Activated B cell treated with CpG ODN at 0.5 μM for 24 hours (primary cell): ENCODE measurements at regions not wholly inside any gene's neighbourhood (a gene's known extent, or its start where the extent isn't known, plus 50 kb on each side); places are given as distances from the start of the nearest gene placed in this dataset.

Experiments used
- ATAC-seq: fragments of 200-7000 bp; cut with Tn5 transposase; one replicate; pipeline ENCODE4 v1.10.0; 2021; ENCODE audit warnings: low read depth, mild to moderate bottlenecking, moderate library complexity
- CTCF ChIA-PET: fragments of 350-600 bp; sonication (Branson Sonifier 250); formaldehyde crosslinking; loops from one replicate; lab custom pipeline; 2021; ENCODE audit warnings: antibody characterized with exemption; lab: Charles Lee
- POLR2A ChIA-PET: fragments of 350-600 bp; sonication (Branson Sonifier 250); formaldehyde crosslinking; loops from one replicate; lab custom pipeline; 2021; ENCODE audit warnings: antibody characterized with exemption; lab: Charles Lee
- DNase-seq: peaks from one replicate; pipeline ENCODE4 v3.0.0; 2022
- H3K27ac Mint-ChIP-seq: one replicate; pipeline ENCODE4 v1.8.0; 2020; ENCODE audit warnings: mixed read lengths
- H3K27me3 Mint-ChIP-seq: one replicate; pipeline ENCODE4 v1.8.0; 2021; ENCODE audit warnings: mixed read lengths
- H3K36me3 Mint-ChIP-seq: one replicate; pipeline ENCODE4 v1.8.0; 2021; ENCODE audit warnings: low read depth, mixed read lengths
- H3K4me1 Mint-ChIP-seq: one replicate; pipeline ENCODE4 v1.8.0; 2021; ENCODE audit warnings: mixed read lengths
- H3K4me3 Mint-ChIP-seq: one replicate; pipeline ENCODE4 v1.8.0; 2020; ENCODE audit warnings: mild to moderate bottlenecking, mixed read lengths
- H3K9me3 Mint-ChIP-seq: one replicate; pipeline ENCODE4 v1.8.0; 2020; ENCODE audit warnings: mixed read lengths
- CTCF ChIP-seq: fragments of 200-600 bp; IDR thresholded peaks from one replicate; pipeline ENCODE4 v1.8.0; 2022; ENCODE audit warnings: antibody characterized with exemption, mild to moderate bottlenecking
- intact Hi-C: fragments of 100-400 bp; cut with micrococcal nuclease; formaldehyde crosslinking; loops from one replicate; pipeline ENCODE4 v1.15.1; 2024

- Mint-ChIP-seq H3K27me3 (no peaks in the 10 kb centered on the region), H3K27ac (no peak overlapping the region), H3K9me3 (no peaks in the 10 kb centered on the region), H3K4me1 (no peaks in the 10 kb centered on the region), H3K4me3 (no peak overlapping the region), H3K36me3 (no peaks in the 10 kb centered on the region)
- no peak for ATAC-seq
- ChIA-PET POLR2A (no interaction called here), CTCF (no interaction called here)
- no peak for TF ChIP-seq CTCF
- intact Hi-C loops = no loop called here
- DNase-seq = no peak
Measured at GRCh38 chr11:15875393-15875792, 481.0 kb downstream of the SOX6 start.

- Mint-ChIP-seq H3K27me3 (no peaks in the 10 kb centered on the region), H3K4me1 (no peaks in the 10 kb centered on the region), H3K36me3 (no peaks in the 10 kb centered on the region), H3K9me3 (no peaks in the 10 kb centered on the region), H3K27ac (no peak overlapping the region), H3K4me3 (no peak overlapping the region)
- DNase-seq = no peak
- intact Hi-C loops = no loop called here
- ChIA-PET CTCF (no interaction called here), POLR2A (no interaction called here)
- TF ChIP-seq CTCF = no peak
- ATAC-seq = no peak
Measured at GRCh38 chr11:15875943-15876342, 480.4 kb downstream of the SOX6 start.

- Mint-ChIP-seq H3K27ac (no peak overlapping the region), H3K9me3 (no peaks in the 10 kb centered on the region), H3K27me3 (no peaks in the 10 kb centered on the region), H3K4me3 (no peak overlapping the region), H3K36me3 (no peaks in the 10 kb centered on the region), H3K4me1 (no peaks in the 10 kb centered on the region)
- DNase-seq (no peak), ATAC-seq (no peak)
- CTCF ChIA-PET = no interaction called here
- no peak for TF ChIP-seq CTCF
- POLR2A ChIA-PET = no interaction called here
- intact Hi-C loops = no loop called here
Measured at GRCh38 chr11:15878756-15879155, 477.6 kb downstream of the SOX6 start.

- ATAC-seq = no peak
- Mint-ChIP-seq H3K4me3 (no peak overlapping the region), H3K9me3 (no peaks in the 10 kb centered on the region), H3K27me3 (no peaks in the 10 kb centered on the region), H3K27ac (no peak overlapping the region), H3K4me1 (no peaks in the 10 kb centered on the region), H3K36me3 (no peaks in the 10 kb centered on the region)
- DNase-seq = no peak
- ChIA-PET CTCF (no interaction called here), POLR2A (no interaction called here)
- TF ChIP-seq CTCF = no peak
- intact Hi-C loops = no loop called here
Measured at GRCh38 chr11:15880291-15880690, 476.1 kb downstream of the SOX6 start.

GRCh38 chr11:15882876-15883454 is 473.4 kb downstream of the SOX6 start:
- TF ChIP-seq CTCF = no peak
- Mint-ChIP-seq H3K27ac (no peak overlapping the region), H3K27me3 (no peaks in the 10 kb centered on the region), H3K4me1 (no peaks in the 10 kb centered on the region), H3K4me3 (no peak overlapping the region), H3K9me3 (no peaks in the 10 kb centered on the region), H3K36me3 (no peaks in the 10 kb centered on the region)
- ChIA-PET CTCF (no interaction called here), POLR2A (no interaction called here)
- ATAC-seq = no peak
- intact Hi-C loops = no loop called here
- DNase-seq = no peak
